ENCODE measurements at regions not wholly inside any gene's neighbourhood (a gene's known extent, or its start where the extent isn't known, plus 50 kb on each side); places are given as distances from the start of the nearest gene placed in this dataset.

GRCh38 chr12:44961887-44962286 lies 85.8 kb upstream of the NELL2 start:
- no peak overlapping the region for H3K23ac ChIP-seq (ENCODE audit: low read length)
- no peaks in the 10 kb centered on the region for H3K4me1 ChIP-seq (ENCODE audit: control insufficient read depth, low read depth, low read length)
- no peak overlapping the region for H4K5ac ChIP-seq (ENCODE audit: low read length)
- no peaks in the 10 kb centered on the region for H3K36me3 ChIP-seq (ENCODE audit: control insufficient read depth, insufficient read depth, low read length)
- no peak overlapping the region for H3K9ac ChIP-seq (ENCODE audit: low read length)
- no peak overlapping the region for H3K4ac ChIP-seq (ENCODE audit: low read depth, low read length)
- no peak overlapping the region for H2BK5ac ChIP-seq (ENCODE audit: low read length)
- H3K27ac ChIP-seq (ENCODE audit: low read depth, low read length): no peak overlapping the region
- H4K8ac ChIP-seq (ENCODE audit: low read depth, low read length): no peak overlapping the region
- H3K56ac ChIP-seq (ENCODE audit: low read length): no peak overlapping the region
- no peak overlapping the region for H2BK120ac ChIP-seq (ENCODE audit: low read depth, low read length)
- no peaks in the 10 kb centered on the region for H3K79me1 ChIP-seq (ENCODE audit: low read length)
- H2BK15ac ChIP-seq (replicated peaks; ENCODE audit: low read depth): no peak overlapping the region
- H3K79me2 ChIP-seq (ENCODE audit: control insufficient read depth, insufficient read depth, low read length): no peaks in the 10 kb centered on the region
- H2AK5ac ChIP-seq (ENCODE audit: low read length): no peak overlapping the region
- H3K27me3 ChIP-seq (ENCODE audit: insufficient read depth, low read length, poor library complexity): no peaks in the 10 kb centered on the region
- WGBS (ENCODE audit: extremely low coverage, insufficient coverage, low lambda C conversion rate): no CpG with 5 or more reads among the region's 3 CpGs
- DNase-seq: no peak
- H3K4me3 ChIP-seq (ENCODE audit: low read length): no peak overlapping the region
- H3K4me2 ChIP-seq (ENCODE audit: low read length): no peak overlapping the region
- H3K18ac ChIP-seq (ENCODE audit: low read length): no peak overlapping the region

- Histone ChIP-seq H3K56ac (ENCODE audit: low read length) (no peak overlapping the region), H2BK15ac (replicated peaks; ENCODE audit: low read depth) (no peak overlapping the region), H3K4ac (ENCODE audit: low read depth, low read length) (no peak overlapping the region), H3K27me3 (ENCODE audit: insufficient read depth, low read length, poor library complexity) (no peaks in the 10 kb centered on the region), H3K79me2 (ENCODE audit: control insufficient read depth, insufficient read depth, low read length) (no peaks in the 10 kb centered on the region), H3K9ac (ENCODE audit: low read length) (no peak overlapping the region), H3K4me3 (ENCODE audit: low read length) (no peak overlapping the region), H3K79me1 (ENCODE audit: low read length) (no peaks in the 10 kb centered on the region), H3K4me1 (ENCODE audit: control insufficient read depth, low read depth, low read length) (no peaks in the 10 kb centered on the region), H4K8ac (ENCODE audit: low read depth, low read length) (no peak overlapping the region), H3K4me2 (ENCODE audit: low read length) (no peak overlapping the region), H3K23ac (ENCODE audit: low read length) (no peak overlapping the region), H4K5ac (ENCODE audit: low read length) (no peak overlapping the region), H3K18ac (ENCODE audit: low read length) (no peak overlapping the region), H3K36me3 (ENCODE audit: control insufficient read depth, insufficient read depth, low read length) (no peaks in the 10 kb centered on the region), H3K27ac (ENCODE audit: low read depth, low read length) (no peak overlapping the region), H2AK5ac (ENCODE audit: low read length) (no peak overlapping the region), H2BK5ac (ENCODE audit: low read length) (no peak overlapping the region), H2BK120ac (ENCODE audit: low read depth, low read length) (no peak overlapping the region)
- WGBS (ENCODE audit: extremely low coverage, insufficient coverage, low lambda C conversion rate): no CpG with 5 or more reads among the region's 3 CpGs
- DNase-seq: peak; percentile 64
Observed at GRCh38 chr12:44960856-44961255, 84.7 kb upstream of the NELL2 start.

GRCh38 chr12:44960423-44960822 lies 84.3 kb upstream of the NELL2 start:
- H3K36me3 ChIP-seq (ENCODE audit: control insufficient read depth, insufficient read depth, low read length): no peaks in the 10 kb centered on the region
- no peaks in the 10 kb centered on the region for H3K79me2 ChIP-seq (ENCODE audit: control insufficient read depth, insufficient read depth, low read length)
- H3K9ac ChIP-seq (ENCODE audit: low read length): no peak overlapping the region
- H3K4me2 ChIP-seq (ENCODE audit: low read length): no peak overlapping the region
- DNase-seq: peak; percentile 3
- H3K18ac ChIP-seq (ENCODE audit: low read length): no peak overlapping the region
- no peaks in the 10 kb centered on the region for H3K4me1 ChIP-seq (ENCODE audit: control insufficient read depth, low read depth, low read length)
- H3K27ac ChIP-seq (ENCODE audit: low read depth, low read length): no peak overlapping the region
- WGBS (ENCODE audit: extremely low coverage, insufficient coverage, low lambda C conversion rate): no CpG with 5 or more reads among the region's 3 CpGs
- H4K5ac ChIP-seq (ENCODE audit: low read length): no peak overlapping the region
- no peak overlapping the region for H3K4me3 ChIP-seq (ENCODE audit: low read length)
- no peaks in the 10 kb centered on the region for H3K27me3 ChIP-seq (ENCODE audit: insufficient read depth, low read length, poor library complexity)
- no peak overlapping the region for H2BK120ac ChIP-seq (ENCODE audit: low read depth, low read length)
- no peak overlapping the region for H3K56ac ChIP-seq (ENCODE audit: low read length)
- no peak overlapping the region for H3K23ac ChIP-seq (ENCODE audit: low read length)
- H2AK5ac ChIP-seq (ENCODE audit: low read length): no peak overlapping the region
- no peaks in the 10 kb centered on the region for H3K79me1 ChIP-seq (ENCODE audit: low read length)
- H2BK5ac ChIP-seq (ENCODE audit: low read length): no peak overlapping the region
- H4K8ac ChIP-seq (ENCODE audit: low read depth, low read length): no peak overlapping the region
- no peak overlapping the region for H3K4ac ChIP-seq (ENCODE audit: low read depth, low read length)
- no peak overlapping the region for H2BK15ac ChIP-seq (replicated peaks; ENCODE audit: low read depth)

GRCh38 chr12:44947163-44947562 lies 71.0 kb upstream of the NELL2 start:
- DNase-seq: no peak

GRCh38 chr12:44942714-44943113 lies 66.6 kb upstream of the NELL2 start:
- H3K27ac ChIP-seq (ENCODE audit: low read depth, low read length): no peak overlapping the region
- H4K5ac ChIP-seq (ENCODE audit: low read length): no peak overlapping the region
- H3K4ac ChIP-seq (ENCODE audit: low read depth, low read length): no peak overlapping the region
- no peak overlapping the region for H2BK120ac ChIP-seq (ENCODE audit: low read depth, low read length)
- no peak overlapping the region for H2AK5ac ChIP-seq (ENCODE audit: low read length)
- DNase-seq: no peak
- no peaks in the 10 kb centered on the region for H3K79me2 ChIP-seq (ENCODE audit: control insufficient read depth, insufficient read depth, low read length)
- no peak overlapping the region for H3K18ac ChIP-seq (ENCODE audit: low read length)
- H3K36me3 ChIP-seq (ENCODE audit: control insufficient read depth, insufficient read depth, low read length): no peaks in the 10 kb centered on the region
- H3K4me3 ChIP-seq (ENCODE audit: low read length): no peak overlapping the region
- no peak overlapping the region for H3K4me2 ChIP-seq (ENCODE audit: low read length)
- H3K79me1 ChIP-seq (ENCODE audit: low read length): no peaks in the 10 kb centered on the region
- peak overlapping the region; percentile 5 for H4K8ac ChIP-seq (ENCODE audit: low read depth, low read length)
- no peak overlapping the region for H2BK5ac ChIP-seq (ENCODE audit: low read length)
- H3K4me1 ChIP-seq (ENCODE audit: control insufficient read depth, low read depth, low read length): no peaks in the 10 kb centered on the region
- H3K56ac ChIP-seq (ENCODE audit: low read length): no peak overlapping the region
- WGBS (ENCODE audit: extremely low coverage, insufficient coverage, low lambda C conversion rate): no CpG with 5 or more reads among the region's 5 CpGs
- no peak overlapping the region for H3K9ac ChIP-seq (ENCODE audit: low read length)
- H3K23ac ChIP-seq (ENCODE audit: low read length): no peak overlapping the region
- H3K27me3 ChIP-seq (ENCODE audit: insufficient read depth, low read length, poor library complexity): no peaks in the 10 kb centered on the region
- no peak overlapping the region for H2BK15ac ChIP-seq (replicated peaks; ENCODE audit: low read depth)

More at GRCh38 chr12:44947163-44947562, 71.0 kb upstream of the NELL2 start:
- no peak overlapping the region for H3K4me2 ChIP-seq (ENCODE audit: low read length)
- no peaks in the 10 kb centered on the region for H3K27me3 ChIP-seq (ENCODE audit: insufficient read depth, low read length, poor library complexity)
- no peak overlapping the region for H2BK120ac ChIP-seq (ENCODE audit: low read depth, low read length)
- H3K79me2 ChIP-seq (ENCODE audit: control insufficient read depth, insufficient read depth, low read length): no peaks in the 10 kb centered on the region
- H3K23ac ChIP-seq (ENCODE audit: low read length): no peak overlapping the region
- WGBS (ENCODE audit: extremely low coverage, insufficient coverage, low lambda C conversion rate): no CpG with 5 or more reads among the region's 1 CpG
- H4K5ac ChIP-seq (ENCODE audit: low read length): no peak overlapping the region
- no peak overlapping the region for H2AK5ac ChIP-seq (ENCODE audit: low read length)
- no peaks in the 10 kb centered on the region for H3K4me1 ChIP-seq (ENCODE audit: control insufficient read depth, low read depth, low read length)
- no peak overlapping the region for H3K18ac ChIP-seq (ENCODE audit: low read length)
- no peak overlapping the region for H2BK5ac ChIP-seq (ENCODE audit: low read length)
- no peak overlapping the region for H3K27ac ChIP-seq (ENCODE audit: low read depth, low read length)
- H3K79me1 ChIP-seq (ENCODE audit: low read length): no peaks in the 10 kb centered on the region
- no peaks in the 10 kb centered on the region for H3K36me3 ChIP-seq (ENCODE audit: control insufficient read depth, insufficient read depth, low read length)
- no peak overlapping the region for H3K4me3 ChIP-seq (ENCODE audit: low read length)
- no peak overlapping the region for H3K56ac ChIP-seq (ENCODE audit: low read length)
- no peak overlapping the region for H3K4ac ChIP-seq (ENCODE audit: low read depth, low read length)
- H3K9ac ChIP-seq (ENCODE audit: low read length): no peak overlapping the region
- H4K8ac ChIP-seq (ENCODE audit: low read depth, low read length): no peak overlapping the region
- no peak overlapping the region for H2BK15ac ChIP-seq (replicated peaks; ENCODE audit: low read depth)

DNA sequence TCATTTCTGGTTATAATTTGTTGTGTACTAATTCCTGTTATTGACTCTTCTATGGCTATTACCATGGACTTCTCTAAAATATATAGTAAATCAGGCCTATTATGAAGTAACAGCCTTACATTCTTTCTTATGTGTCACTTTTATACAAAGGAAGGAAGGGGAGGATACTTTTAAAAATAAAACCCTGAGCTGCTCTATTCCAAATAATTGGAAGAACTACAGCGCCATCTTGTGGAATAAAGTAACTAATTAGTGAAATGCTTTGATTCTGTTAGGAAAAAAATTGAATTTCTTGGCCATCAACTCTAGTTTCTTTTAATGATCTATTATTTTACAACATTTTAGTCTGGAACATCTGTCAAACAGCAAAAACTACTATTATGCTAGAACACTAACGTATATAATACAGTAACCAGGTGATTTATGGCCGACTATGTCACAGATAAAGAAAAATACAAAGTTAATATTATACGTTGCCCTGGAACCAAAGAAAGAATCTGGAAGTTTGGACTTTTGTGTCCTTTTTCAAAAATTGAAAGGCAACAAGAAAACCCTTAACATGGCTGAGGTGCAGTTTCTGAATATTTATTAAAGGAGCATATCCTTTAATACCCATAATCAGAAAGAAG lies 55.0 kb upstream of the NELL2 start:
- H3K36me3 ChIP-seq (ENCODE audit: control insufficient read depth, insufficient read depth, low read length): no peaks in the 10 kb centered on the region
- no peaks in the 10 kb centered on the region for H3K27me3 ChIP-seq (ENCODE audit: insufficient read depth, low read length, poor library complexity)
- no peaks in the 10 kb centered on the region for H3K79me2 ChIP-seq (ENCODE audit: control insufficient read depth, insufficient read depth, low read length)
- no peaks in the 10 kb centered on the region for H3K4me1 ChIP-seq (ENCODE audit: control insufficient read depth, low read depth, low read length)
- H3K56ac ChIP-seq (ENCODE audit: low read length): no peak overlapping the region
- no peak overlapping the region for H3K9ac ChIP-seq (ENCODE audit: low read length)
- DNase-seq: peak; percentile 60
- no peak overlapping the region for H2BK15ac ChIP-seq (replicated peaks; ENCODE audit: low read depth)
- no peak overlapping the region for H2BK120ac ChIP-seq (ENCODE audit: low read depth, low read length)
- H2AK5ac ChIP-seq (ENCODE audit: low read length): no peak overlapping the region
- no peak overlapping the region for H3K4ac ChIP-seq (ENCODE audit: low read depth, low read length)
- no peak overlapping the region for H3K4me2 ChIP-seq (ENCODE audit: low read length)
- no peak overlapping the region for H3K4me3 ChIP-seq (ENCODE audit: low read length)
- H4K8ac ChIP-seq (ENCODE audit: low read depth, low read length): no peak overlapping the region
- WGBS (ENCODE audit: extremely low coverage, insufficient coverage, low lambda C conversion rate): no CpG with 5 or more reads among the region's 4 CpGs
- H3K18ac ChIP-seq (ENCODE audit: low read length): no peak overlapping the region
- no peak overlapping the region for H3K23ac ChIP-seq (ENCODE audit: low read length)
- H4K5ac ChIP-seq (ENCODE audit: low read length): no peak overlapping the region
- no peak overlapping the region for H2BK5ac ChIP-seq (ENCODE audit: low read length)
- H3K79me1 ChIP-seq (ENCODE audit: low read length): no peaks in the 10 kb centered on the region
- no peak overlapping the region for H3K27ac ChIP-seq (ENCODE audit: low read depth, low read length)
